ENCODE measurements at regions not wholly inside any gene's neighbourhood (a gene's known extent, or its start where the extent isn't known, plus 50 kb on each side); places are given as distances from the start of the nearest gene placed in this dataset.

- H3K27ac ChIP-seq: no peak overlapping the region
- intact Hi-C loops (cut with DNase I): loop anchor here in 1 of 2 donors (10.0 kb wide), 1 partner anchor 575 kb away; no protein-coding TSS in a partner anchor
- H3K4me3 ChIP-seq: no peak overlapping the region
- DNase-seq: no peak
- H3K27me3 ChIP-seq (ENCODE audit: insufficient read depth in 3 of 3, low read length in 2 of 3): peaks cover 0 to 2% (median 0%) of the 10 kb centered on the region in 3 donors
- ATAC-seq: no peak
- no peaks in the 10 kb centered on the region for H3K36me3 ChIP-seq (ENCODE audit: insufficient read depth in 1 of 2, low read depth in 1 of 2)
- no peaks in the 10 kb centered on the region for H3K4me1 ChIP-seq
- no peaks in the 10 kb centered on the region for H3K9me3 ChIP-seq
- TF ChIP-seq CTCF (IDR thresholded peaks at IDR 0.05): no peak
- WGBS, 3 donors: 54 to 60% (median 54%) methylated on average over 3 of the region's 3 CpGs
These were observed 93.2 kb downstream of the AKR1D1 start for GRCh38 chr7:138169441-138169851.

- no peaks in the 10 kb centered on the region for H3K4me1 ChIP-seq
- no peaks in the 10 kb centered on the region for H3K9me3 ChIP-seq
- no peak for TF ChIP-seq CTCF (IDR thresholded peaks at IDR 0.05)
- ATAC-seq (no peak), DNase-seq (no peak)
- no peaks in the 10 kb centered on the region for H3K36me3 ChIP-seq (ENCODE audit: insufficient read depth in 1 of 2, low read depth in 1 of 2)
- 43 to 47% (median 46%) methylated on average over 2 of the region's 2 CpGs for WGBS, 3 donors
- intact Hi-C loops (cut with DNase I): no loop called here
- peaks cover 0 to 2% (median 0%) of the 10 kb centered on the region in 3 donors for H3K27me3 ChIP-seq (ENCODE audit: insufficient read depth in 3 of 3, low read length in 2 of 3)
- H3K4me3 ChIP-seq: no peak overlapping the region
- no peak overlapping the region for H3K27ac ChIP-seq
These were observed 94.0 kb downstream of the AKR1D1 start for GRCh38 chr7:138170298-138170697.

GRCh38 chr7:138170959-138171703, 94.9 kb downstream of the AKR1D1 start:
- WGBS, 3 donors: 82 to 87% (median 86%) methylated on average over 7 of the region's 7 CpGs
- Histone ChIP-seq H3K4me3 (no peak overlapping the region), H3K36me3 (ENCODE audit: insufficient read depth in 1 of 2, low read depth in 1 of 2) (no peaks in the 10 kb centered on the region), H3K27me3 (ENCODE audit: insufficient read depth in 3 of 3, low read length in 2 of 3) (peaks cover 0 to 2% (median 0%) of the 10 kb centered on the region in 3 donors), H3K4me1 (no peaks in the 10 kb centered on the region), H3K27ac (no peak overlapping the region), H3K9me3 (no peaks in the 10 kb centered on the region)
- DNase-seq (no peak), ATAC-seq (no peak)
- intact Hi-C loops (cut with DNase I): no loop called here
- no peak for TF ChIP-seq CTCF (IDR thresholded peaks at IDR 0.05)

- 87 to 94% (median 89%) methylated on average over 3 of the region's 3 CpGs for WGBS, 3 donors
- H3K4me1 ChIP-seq: no peaks in the 10 kb centered on the region
- no peak overlapping the region for H3K27ac ChIP-seq
- ATAC-seq (no peak), DNase-seq (no peak)
- no peak for TF ChIP-seq CTCF (IDR thresholded peaks at IDR 0.05)
- H3K9me3 ChIP-seq: no peaks in the 10 kb centered on the region
- no peaks in the 10 kb centered on the region for H3K36me3 ChIP-seq (ENCODE audit: insufficient read depth in 1 of 2, low read depth in 1 of 2)
- H3K27me3 ChIP-seq (ENCODE audit: insufficient read depth in 3 of 3, low read length in 2 of 3): no peaks in the 10 kb centered on the region
- intact Hi-C loops (cut with DNase I): no loop called here
- H3K4me3 ChIP-seq: no peak overlapping the region
These were observed 97.3 kb downstream of the AKR1D1 start for GRCh38 chr7:138173548-138173947.

GRCh38 chr7:138176060-138176459, 99.8 kb downstream of the AKR1D1 start:
- Histone ChIP-seq H3K4me1 (no peaks in the 10 kb centered on the region), H3K9me3 (no peaks in the 10 kb centered on the region), H3K4me3 (no peak overlapping the region), H3K27me3 (ENCODE audit: insufficient read depth in 3 of 3, low read length in 2 of 3) (no peaks in the 10 kb centered on the region), H3K36me3 (ENCODE audit: insufficient read depth in 1 of 2, low read depth in 1 of 2) (no peaks in the 10 kb centered on the region), H3K27ac (no peak overlapping the region)
- no peak for TF ChIP-seq CTCF (IDR thresholded peaks at IDR 0.05)
- 85 to 94% (median 89%) methylated on average over 5 of the region's 5 CpGs for WGBS, 3 donors
- DNase-seq (no peak), ATAC-seq (no peak)
- intact Hi-C loops (cut with DNase I): no loop called here
